Activated T-cell treated with anti-CD3 and anti-CD28 coated beads, Interleukin-2, amount 50 U/mL, for 4 hours (primary cell): ENCODE measurements at regions not wholly inside any gene's neighbourhood (a gene's known extent, or its start where the extent isn't known, plus 50 kb on each side); places are given as distances from the start of the nearest gene placed in this dataset.

Experiments
- ATAC-seq, 2 donors: fragments of 200-7000 bp; cut with Tn5 transposase; one replicate each; pipeline ENCODE4 v1.10.0; 2021
- DNase-seq: peaks from one replicate; pipeline ENCODE4 v3.0.0-alpha.2; 2020
- H3K27me3 Mint-ChIP-seq: one replicate; pipeline ENCODE4 v1.8.0; 2021; ENCODE audit warnings: low read depth, mixed read lengths
- H3K36me3 Mint-ChIP-seq: one replicate; pipeline ENCODE4 v1.8.0; 2022; ENCODE audit warnings: mixed read lengths; ENCODE audit not compliant: insufficient read depth
- H3K4me1 Mint-ChIP-seq: one replicate; pipeline ENCODE4 v1.8.0; 2021; ENCODE audit warnings: low read depth, mixed read lengths
- H3K4me3 Mint-ChIP-seq: one replicate; pipeline ENCODE4 v1.8.0; 2021; ENCODE audit warnings: mild to moderate bottlenecking, moderate library complexity, mixed read lengths
- H3K9me3 Mint-ChIP-seq: one replicate; pipeline ENCODE4 v1.8.0; 2021; ENCODE audit warnings: mixed read lengths

DNA sequence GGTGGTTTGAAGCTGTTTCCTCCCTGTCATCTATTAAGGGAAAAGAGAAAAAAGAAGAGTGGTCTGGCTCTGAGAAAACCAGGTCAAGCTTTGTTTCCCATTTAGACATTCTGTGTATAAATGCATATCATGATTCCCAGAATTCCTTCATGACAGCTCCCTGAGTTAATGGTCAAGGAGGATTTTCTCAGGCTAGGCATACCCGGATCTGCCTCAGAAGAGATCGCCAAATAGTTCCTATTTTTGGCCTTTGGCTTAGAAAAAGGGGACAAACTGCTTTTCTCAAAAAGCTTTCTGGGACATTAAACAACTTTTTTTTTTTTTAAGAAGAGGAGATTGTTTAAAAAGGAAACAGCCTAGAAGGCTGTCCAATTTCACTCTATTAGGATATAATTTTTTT lies 53.5 kb upstream of the PIP4K2A start:
- ATAC-seq (no peak), DNase-seq (no peak)
- Mint-ChIP-seq H3K27me3 (no peaks in the 10 kb centered on the region), H3K9me3 (peaks cover 10% of the 10 kb centered on the region), H3K4me1 (no peaks in the 10 kb centered on the region), H3K36me3 (peaks cover 2% of the 10 kb centered on the region), H3K4me3 (no peak overlapping the region)

- H3K9me3 Mint-ChIP-seq = peaks cover 10% of the 10 kb centered on the region
- H3K36me3 Mint-ChIP-seq = peaks cover 2% of the 10 kb centered on the region
- ATAC-seq (no peak), DNase-seq (no peak)
- H3K27me3 Mint-ChIP-seq = no peaks in the 10 kb centered on the region
- H3K4me3 Mint-ChIP-seq = no peak overlapping the region
- H3K4me1 Mint-ChIP-seq = no peaks in the 10 kb centered on the region
Observed at GRCh38 chr10:22766693-22767092, 52.3 kb upstream of the PIP4K2A start.

- Mint-ChIP-seq H3K4me3 (no peak overlapping the region), H3K27me3 (no peaks in the 10 kb centered on the region), H3K4me1 (no peaks in the 10 kb centered on the region), H3K36me3 (peaks cover 2% of the 10 kb centered on the region), H3K9me3 (peaks cover 10% of the 10 kb centered on the region)
- ATAC-seq (no peak), DNase-seq (no peak)
Observed at GRCh38 chr10:22765660-22766547, 51.5 kb upstream of the PIP4K2A start.

GRCh38 chr10:22764639-22765038 lies 50.3 kb upstream of the PIP4K2A start:
- no peaks in the 10 kb centered on the region for H3K4me1 Mint-ChIP-seq
- no peaks in the 10 kb centered on the region for H3K36me3 Mint-ChIP-seq
- no peaks in the 10 kb centered on the region for H3K27me3 Mint-ChIP-seq
- H3K4me3 Mint-ChIP-seq = no peak overlapping the region
- ATAC-seq (no peak), DNase-seq (no peak)
- peaks cover 6% of the 10 kb centered on the region for H3K9me3 Mint-ChIP-seq
